ACC112 (cell line): ENCODE measurements at regions not wholly inside any gene's neighbourhood (a gene's known extent, or its start where the extent isn't known, plus 50 kb on each side); places are given as distances from the start of the nearest gene placed in this dataset.
"Not testable (repeated sequence)": the region's sequence is repeated elsewhere in the genome, so short reads cannot be mapped to it uniquely, and the experiment has no call there.

Experiments
- H2AFZ ChIP-seq: fragments of 200-600 bp; sonication (generic); one replicate; pipeline ENCODE4 v1.6.0; 2017; ENCODE audit warnings: antibody characterized with exemption, low read length; ENCODE audit not compliant: unreplicated experiment
- H3K27ac ChIP-seq: fragments of 200-600 bp; sonication (generic); 2 replicates; pipeline ENCODE4 v1.5.1; 2014; ENCODE audit warnings: low read depth, mild to moderate bottlenecking, antibody characterized with exemption, low read length, moderate library complexity
- H3K27me3 ChIP-seq: fragments of 200-600 bp; sonication (generic); 2 replicates; pipeline ENCODE4 v1.6.1; 2014; ENCODE audit warnings: mild to moderate bottlenecking, antibody characterized with exemption, low read length, moderate library complexity, mixed read lengths; ENCODE audit not compliant: insufficient read depth
- H3K36me3 ChIP-seq: fragments of 200-600 bp; sonication (generic); 2 replicates; pipeline ENCODE4 v1.6.1; 2016; ENCODE audit warnings: mild to moderate bottlenecking, antibody characterized with exemption, low read length, moderate library complexity, mixed read lengths; ENCODE audit not compliant: insufficient read depth
- H3K4me1 ChIP-seq: fragments of 200-600 bp; sonication (generic); one replicate; pipeline ENCODE4 v1.6.1; 2016; ENCODE audit warnings: low read length, mixed read lengths; ENCODE audit not compliant: insufficient read depth, unreplicated experiment, control insufficient read depth
- H3K4me3 ChIP-seq: fragments of 200-600 bp; sonication (generic); 2 replicates; pipeline ENCODE4 v1.5.1; 2014; ENCODE audit warnings: mild to moderate bottlenecking, low read depth, low read length
- H3K79me2 ChIP-seq: fragments of 200-600 bp; sonication (generic); one replicate; pipeline ENCODE4 v1.6.0; 2016; ENCODE audit warnings: low read length; ENCODE audit not compliant: control insufficient read depth, unreplicated experiment, insufficient read depth

DNA sequence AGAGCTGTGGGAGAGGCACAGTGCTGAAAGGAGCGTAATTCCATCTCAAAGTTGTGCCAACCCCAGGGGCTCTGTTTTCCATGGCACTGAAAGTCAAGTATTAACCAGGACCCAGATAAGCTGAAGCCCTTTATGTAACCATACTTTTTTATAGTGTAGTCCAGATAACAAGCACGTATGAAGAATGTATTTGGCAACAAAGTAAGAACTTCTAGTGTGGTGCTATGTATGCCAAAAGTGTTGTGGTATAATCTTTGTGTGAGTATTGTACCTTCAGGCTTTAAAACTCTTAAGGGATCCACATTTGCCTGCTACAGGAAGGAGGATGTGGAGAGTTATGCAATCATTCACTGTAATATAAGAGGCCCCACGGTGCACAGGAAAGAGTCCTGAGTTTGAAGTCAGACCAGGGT is 129.4 kb downstream of the IBTK start:
- Histone ChIP-seq H2AFZ (no peak overlapping the region), H3K27me3 (no peaks in the 10 kb centered on the region), H3K27ac (no peak overlapping the region), H3K36me3 (no peaks in the 10 kb centered on the region), H3K79me2 (no peaks in the 10 kb centered on the region), H3K4me1 (peaks cover 4% of the 10 kb centered on the region), H3K4me3 (no peak overlapping the region)

DNA sequence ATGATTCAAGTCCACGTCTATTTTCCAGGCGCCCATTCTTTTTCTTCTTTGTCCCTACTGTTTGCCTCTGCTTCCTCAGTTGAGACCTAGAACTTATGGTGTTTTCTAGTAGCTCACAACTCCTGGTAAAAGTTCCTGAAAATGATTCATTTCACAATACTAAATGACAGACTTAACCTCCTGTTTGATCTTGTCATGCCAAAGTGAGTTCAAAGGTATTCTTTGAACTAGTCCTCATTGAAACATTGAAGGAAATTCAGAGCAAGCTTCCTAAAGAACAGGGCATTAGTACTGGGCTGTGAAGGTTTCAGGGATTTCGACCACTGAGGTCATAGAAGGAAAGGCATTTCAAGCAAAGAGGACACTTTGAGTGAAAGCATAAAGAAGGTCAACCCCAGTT is 132.8 kb downstream of the IBTK start:
- H3K27me3 ChIP-seq = no peaks in the 10 kb centered on the region
- H2AFZ ChIP-seq = no peak overlapping the region
- peaks cover 4% of the 10 kb centered on the region for H3K4me1 ChIP-seq
- no peak overlapping the region for H3K4me3 ChIP-seq
- no peak overlapping the region for H3K27ac ChIP-seq
- no peaks in the 10 kb centered on the region for H3K36me3 ChIP-seq
- no peaks in the 10 kb centered on the region for H3K79me2 ChIP-seq

DNA sequence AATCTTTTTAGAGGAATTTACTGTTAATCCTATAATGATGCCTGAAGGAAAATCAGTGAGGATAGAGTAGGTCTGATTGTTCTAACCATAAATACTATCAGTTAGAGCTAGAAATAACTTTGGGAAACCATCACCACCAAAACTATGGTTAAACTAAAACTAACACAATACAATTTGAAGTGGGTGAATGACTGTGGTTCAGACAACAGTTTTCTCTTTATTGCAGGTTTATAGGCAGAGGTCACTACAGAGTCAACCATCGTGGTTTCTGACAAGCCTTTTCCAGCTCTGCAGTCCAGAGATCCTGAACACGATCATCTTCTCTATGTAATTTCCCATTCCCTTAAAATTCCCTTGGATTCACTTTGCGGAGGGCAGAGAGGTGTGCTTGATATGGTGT is 134.3 kb downstream of the IBTK start:
- no peak overlapping the region for H3K4me3 ChIP-seq
- peaks cover 2% of the 10 kb centered on the region for H3K4me1 ChIP-seq
- no peak overlapping the region for H3K27ac ChIP-seq
- no peak overlapping the region for H2AFZ ChIP-seq
- no peaks in the 10 kb centered on the region for H3K27me3 ChIP-seq
- H3K79me2 ChIP-seq = no peaks in the 10 kb centered on the region
- no peaks in the 10 kb centered on the region for H3K36me3 ChIP-seq

DNA sequence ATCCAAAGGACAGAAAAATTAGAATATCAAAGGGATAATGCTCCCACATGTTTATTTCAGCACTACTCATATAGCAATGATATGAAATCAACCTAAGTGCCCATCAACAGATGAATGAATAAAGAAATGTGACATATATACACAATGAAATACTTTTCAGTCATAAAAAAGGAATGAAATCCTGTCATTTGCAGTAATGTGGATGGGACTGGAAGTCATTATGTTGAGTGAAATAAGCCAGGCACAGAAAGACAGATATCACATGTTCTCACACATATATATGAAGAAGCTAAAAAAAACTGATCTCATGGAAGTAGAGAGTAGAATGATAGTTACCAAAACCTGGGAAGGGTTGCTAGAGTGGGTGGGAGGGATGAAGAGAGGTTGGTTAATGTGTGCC is 135.7 kb downstream of the IBTK start:
- Histone ChIP-seq H3K27me3 (no peaks in the 10 kb centered on the region), H3K4me3 (no peak overlapping the region), H3K79me2 (no peaks in the 10 kb centered on the region), H2AFZ (no peak overlapping the region), H3K36me3 (no peaks in the 10 kb centered on the region), H3K4me1 (no peaks in the 10 kb centered on the region), H3K27ac (no peak overlapping the region)

DNA sequence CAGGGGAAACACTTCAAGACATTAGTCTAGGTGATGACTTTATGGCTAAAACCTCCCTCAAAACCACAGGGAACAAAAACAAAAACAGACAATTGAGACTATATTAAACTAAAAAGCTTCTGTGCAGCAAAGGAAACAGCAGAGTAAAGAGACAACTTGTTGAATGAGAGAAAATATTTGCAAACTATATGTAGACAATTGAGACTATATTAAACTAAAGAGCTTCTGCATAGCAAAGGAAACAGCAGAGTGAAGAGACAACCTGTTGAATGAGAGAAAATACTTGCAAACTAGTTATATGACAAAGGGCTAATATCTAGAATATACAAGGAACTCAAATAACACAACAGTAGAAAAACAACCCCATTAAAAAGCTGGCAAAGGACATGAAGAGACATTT is 136.4 kb downstream of the IBTK start:
- Histone ChIP-seq H3K36me3 (no peaks in the 10 kb centered on the region), H3K79me2 (no peaks in the 10 kb centered on the region), H3K27me3 (no peaks in the 10 kb centered on the region), H3K27ac (no peak overlapping the region), H3K4me1 (no peaks in the 10 kb centered on the region), H2AFZ (no peak overlapping the region), H3K4me3 (no peak overlapping the region)

DNA sequence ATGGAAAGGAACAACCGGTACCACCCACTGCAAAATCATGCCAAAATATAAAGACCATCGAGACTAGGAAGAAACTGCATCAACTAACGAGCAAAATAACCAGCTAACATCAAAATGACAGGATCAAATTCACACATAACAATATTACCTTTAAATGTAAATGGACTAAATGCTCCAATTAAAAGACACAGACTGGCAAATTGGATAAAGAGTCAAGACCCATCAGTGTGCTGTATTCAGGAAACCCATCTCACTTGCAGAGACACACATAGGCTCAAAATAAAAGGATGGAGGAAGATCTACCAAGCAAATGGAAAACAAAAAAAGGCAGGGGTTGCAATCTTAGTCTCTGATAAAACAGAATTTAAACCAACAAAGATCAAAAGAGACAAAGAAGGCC is 144.4 kb downstream of the IBTK start:
- not testable (repeated sequence) for H3K4me1 ChIP-seq, H3K4me3 ChIP-seq, H2AFZ ChIP-seq, H3K27me3 ChIP-seq, H3K79me2 ChIP-seq, H3K36me3 ChIP-seq, H3K27ac ChIP-seq

DNA sequence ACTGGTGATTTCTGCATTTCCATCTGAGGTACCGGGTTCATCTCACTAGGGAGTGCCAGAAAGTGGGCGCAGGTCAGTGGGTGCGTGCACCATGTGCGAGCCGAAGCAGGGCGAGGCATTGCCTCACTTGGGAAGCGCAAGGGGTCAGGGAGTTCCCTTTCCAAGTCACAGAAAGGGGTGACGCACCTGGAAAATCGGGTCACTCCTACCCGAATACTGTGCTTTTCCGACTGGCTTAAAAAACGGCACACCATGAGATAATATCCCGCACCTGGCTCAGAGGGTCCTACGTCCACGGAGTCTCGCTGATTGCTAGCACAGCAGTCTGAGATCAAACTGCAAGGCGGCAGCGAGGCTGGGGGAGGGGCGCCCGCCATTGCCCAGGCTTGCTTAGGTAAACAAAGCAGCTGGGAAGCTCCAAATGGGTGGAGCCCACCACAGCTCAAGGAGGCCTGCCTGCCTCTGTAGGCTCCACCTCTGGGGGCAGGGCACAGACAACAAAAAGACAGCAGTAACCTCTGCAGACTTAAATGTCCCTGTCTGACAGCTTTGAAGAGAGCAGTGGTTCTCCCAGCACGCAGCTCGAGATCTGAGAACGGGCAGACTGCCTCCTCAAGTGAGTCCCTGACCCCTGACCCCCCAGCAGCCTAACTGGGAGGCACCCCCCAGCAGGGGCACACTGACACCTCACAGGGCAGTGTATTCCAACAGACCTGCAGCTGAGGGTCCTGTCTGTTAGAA is 146.0 kb downstream of the IBTK start:
- not testable (repeated sequence) for H3K4me3 ChIP-seq, H3K27ac ChIP-seq, H3K79me2 ChIP-seq

DNA sequence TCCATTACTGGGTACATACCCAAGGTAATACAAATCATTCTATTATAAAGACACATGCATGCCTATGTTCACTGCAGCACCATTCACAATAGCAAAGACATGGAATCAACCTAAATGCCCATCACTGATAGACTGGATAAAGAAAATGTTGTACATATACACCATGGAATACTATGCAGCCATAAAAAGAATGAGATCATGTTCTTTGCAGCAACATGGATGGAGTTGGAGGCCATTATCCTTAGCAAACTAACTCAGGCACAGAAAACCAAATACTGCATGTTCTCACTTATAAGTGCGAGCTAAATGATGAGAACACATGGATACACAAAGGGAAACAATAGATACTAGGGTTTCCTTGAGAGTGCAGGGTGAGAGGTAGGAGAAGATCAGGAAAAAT is 146.8 kb downstream of the IBTK start:
- not testable (repeated sequence) for H3K79me2 ChIP-seq, H3K36me3 ChIP-seq, H3K4me3 ChIP-seq, H3K27me3 ChIP-seq, H3K27ac ChIP-seq, H3K4me1 ChIP-seq, H2AFZ ChIP-seq

More for the DNA sequence above, 146.0 kb downstream of the IBTK start:
- H3K27me3 ChIP-seq, H2AFZ ChIP-seq, H3K4me1 ChIP-seq, H3K36me3 ChIP-seq: not testable (repeated sequence)

DNA sequence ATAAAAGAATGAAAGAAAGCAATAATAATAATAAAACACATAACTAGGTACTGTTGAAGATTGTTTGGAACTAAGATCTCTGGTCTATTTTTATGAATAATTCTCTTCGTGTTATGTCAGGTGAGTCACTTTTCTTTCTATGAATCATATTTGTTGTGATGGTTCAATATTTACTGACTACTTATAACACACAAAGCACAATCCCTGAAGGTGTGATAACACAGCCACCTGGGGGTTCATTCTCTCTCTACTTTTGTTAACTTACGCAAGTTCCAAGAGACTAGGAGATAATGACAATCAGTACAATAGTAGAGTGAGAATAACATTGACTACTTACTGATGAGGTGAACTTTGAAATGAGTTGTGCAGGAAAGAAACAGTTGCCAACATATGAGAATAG is 149.9 kb downstream of the IBTK start:
- Histone ChIP-seq H3K36me3 (no peaks in the 10 kb centered on the region), H3K4me1 (no peaks in the 10 kb centered on the region), H3K4me3 (no peak overlapping the region), H2AFZ (no peak overlapping the region), H3K27me3 (no peaks in the 10 kb centered on the region), H3K79me2 (no peaks in the 10 kb centered on the region), H3K27ac (no peak overlapping the region)

DNA sequence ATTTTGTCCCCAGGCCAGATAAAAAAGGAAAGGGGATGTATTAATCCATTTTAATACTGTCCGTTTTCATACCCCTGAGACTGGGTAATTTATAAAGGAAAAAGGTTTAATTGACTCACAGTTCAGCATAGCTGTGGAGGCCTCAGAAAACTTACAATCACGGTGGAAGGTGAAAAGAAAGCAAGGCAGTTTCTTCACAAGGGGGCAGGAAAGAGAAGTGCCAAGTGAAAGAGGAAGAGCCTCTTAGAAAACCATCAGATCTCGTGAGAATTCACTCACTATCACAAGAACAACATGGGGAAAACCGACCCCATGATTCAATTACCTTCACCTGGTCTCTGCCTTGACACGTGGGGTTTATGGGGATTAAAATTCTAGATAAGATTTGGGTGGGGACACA is 152.5 kb downstream of the IBTK start:
- Histone ChIP-seq H3K27ac (no peak overlapping the region), H3K4me3 (no peak overlapping the region), H3K36me3 (no peaks in the 10 kb centered on the region), H2AFZ (no peak overlapping the region), H3K27me3 (no peaks in the 10 kb centered on the region), H3K79me2 (no peaks in the 10 kb centered on the region), H3K4me1 (no peaks in the 10 kb centered on the region)

DNA sequence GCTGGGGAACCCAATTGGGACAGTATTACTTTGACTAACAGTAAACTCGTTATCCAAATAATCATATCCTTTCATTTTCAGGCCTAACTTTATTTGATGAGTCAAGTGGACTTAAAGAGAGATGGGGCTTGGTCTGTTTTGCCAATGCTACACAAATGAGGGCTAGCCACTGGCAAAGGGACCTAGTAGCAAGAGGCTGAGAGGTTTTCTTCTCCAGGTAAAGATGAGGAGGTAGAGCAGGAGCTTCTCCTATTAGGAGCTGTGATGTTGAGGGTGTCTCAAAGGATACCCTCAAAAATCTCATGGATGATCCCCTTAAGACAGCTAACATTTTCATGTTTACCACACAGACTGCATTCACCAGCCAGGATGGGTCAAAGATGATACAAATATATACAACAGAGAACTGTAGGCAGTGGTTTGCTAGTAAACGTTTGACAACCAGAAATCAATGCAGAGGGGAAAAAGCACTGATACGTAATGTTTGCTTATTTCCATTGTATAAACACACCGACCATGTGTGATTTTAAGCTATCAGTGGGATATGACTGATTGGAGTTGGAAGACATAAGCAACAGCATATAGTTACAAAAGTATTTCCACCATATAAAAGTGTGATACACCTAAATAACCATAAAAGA is 153.3 kb downstream of the IBTK start:
- Histone ChIP-seq H3K79me2 (no peaks in the 10 kb centered on the region), H3K27ac (no peak overlapping the region), H3K27me3 (no peaks in the 10 kb centered on the region), H3K4me3 (no peak overlapping the region), H3K36me3 (no peaks in the 10 kb centered on the region), H2AFZ (no peak overlapping the region), H3K4me1 (no peaks in the 10 kb centered on the region)
